ENCODE measurements at regions not wholly inside any gene's neighbourhood (a gene's known extent, or its start where the extent isn't known, plus 50 kb on each side); places are given as distances from the start of the nearest gene placed in this dataset.

DNA sequence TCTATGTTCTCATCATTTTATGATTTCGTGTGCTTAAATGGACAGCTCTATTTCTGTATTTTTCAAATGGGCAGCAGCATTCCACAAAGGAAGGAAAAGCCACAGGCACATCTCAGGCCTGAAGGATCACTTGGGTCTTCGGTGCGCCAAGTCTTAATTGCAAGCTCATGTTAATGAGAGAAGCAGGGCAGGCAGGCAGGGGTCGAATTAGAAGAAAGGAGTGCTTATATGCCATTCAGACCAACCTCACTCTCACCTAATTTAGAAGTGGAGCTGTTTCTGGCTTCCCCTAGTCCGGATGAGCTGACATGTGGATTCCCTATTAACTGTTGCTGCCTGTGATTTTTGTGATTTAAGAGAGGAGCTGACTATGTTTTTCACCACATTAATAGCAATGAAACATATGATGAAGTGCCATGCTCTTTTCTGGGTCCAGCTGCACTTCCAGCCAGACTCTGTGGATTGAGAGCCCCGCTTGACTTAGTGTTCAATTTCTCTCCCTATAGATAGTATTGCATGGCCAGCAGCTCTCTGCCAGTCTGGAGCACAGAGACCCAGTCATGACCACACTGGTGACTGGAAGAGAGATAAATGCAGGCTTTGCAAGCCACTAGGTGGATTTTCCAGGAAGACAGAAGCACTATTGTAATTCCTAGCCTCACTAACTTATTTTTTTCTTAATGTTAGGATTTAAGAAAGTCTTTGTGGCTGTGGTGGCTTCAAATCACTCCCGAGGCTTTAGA is 373.9 kb upstream of the FAT3 start:
- TF ChIP-seq FOS (IDR thresholded peaks at IDR 0.05; ENCODE audit: borderline replicate concordance, insufficient read depth, low read length), result no peak
- no peak for TF ChIP-seq EZH2 (IDR thresholded peaks at IDR 0.05; ENCODE audit: borderline replicate concordance, low read depth, low read length, severe bottlenecking)
- TF ChIP-seq POLR2AphosphoS5 (IDR thresholded peaks at IDR 0.05; ENCODE audit: insufficient read depth, low read depth, low read length), result no peak

Measured in endothelial cell of umbilical vein (primary cell).